IMR-90 (cell line): ENCODE measurements at regions not wholly inside any gene's neighbourhood (a gene's known extent, or its start where the extent isn't known, plus 50 kb on each side); places are given as distances from the start of the nearest gene placed in this dataset.

Experiments
- ATAC-seq: fragments of 200-7000 bp; cut with Tn5 transposase; 2 replicates; pipeline ENCODE4 v1.9.1; 2020; ENCODE audit warnings: low read depth, mild to moderate bottlenecking, moderate library complexity
- BruUV-seq: library from RNA; stranded (reverse); fragments of 400-500 nt; replicated peaks from 2 replicates; lab custom pipeline; 2021; lab: Mats Ljungman, UMichigan
- CTCF ChIA-PET: fragments of 300-600 bp; formaldehyde crosslinking; extraction: SDS; loops from one replicate; lab custom pipeline; 2021; ENCODE audit warnings: antibody characterized with exemption; lab: Yijun Ruan, JAX
- POLR2A ChIA-PET: fragments of 300-600 bp; sonication (Branson Sonifier 250); formaldehyde crosslinking; loops from one replicate; lab custom pipeline; 2022; ENCODE audit warnings: antibody characterized with exemption; ENCODE audit not compliant: unreplicated experiment; lab: Charles Lee
- DNase-seq: peaks from one replicate; pipeline ENCODE4 v3.0.0; 2013
- H2AFZ ChIP-seq: replicated peaks from 2 replicates; pipeline ENCODE3; 2013; ENCODE audit warnings: low read length, mild to moderate bottlenecking; ENCODE audit not compliant: poor library complexity
- H2AK5ac ChIP-seq: 2 replicates; pipeline ENCODE4 v1.6.1; 2013; ENCODE audit warnings: low read depth, low read length, inconsistent platforms
- H2AK9ac ChIP-seq: replicated peaks from 2 replicates; pipeline ENCODE3; 2013; ENCODE audit warnings: mild to moderate bottlenecking, low read depth, low read length, moderate library complexity; ENCODE audit not compliant: poor library complexity
- H2BK120ac ChIP-seq: 2 replicates; pipeline ENCODE4 v1.6.1; 2013; ENCODE audit warnings: low read depth, low read length, inconsistent platforms
- H2BK15ac ChIP-seq: 3 replicates; pipeline ENCODE4 v1.6.1; 2013; ENCODE audit warnings: low read depth, low read length, inconsistent platforms
- H2BK20ac ChIP-seq: 2 replicates; pipeline ENCODE4 v1.6.1; 2013; ENCODE audit warnings: low read depth, mild to moderate bottlenecking, inconsistent platforms, low read length, moderate library complexity
- H2BK5ac ChIP-seq: 2 replicates; pipeline ENCODE4 v1.6.1; 2013; ENCODE audit warnings: mild to moderate bottlenecking, low read depth, low read length, inconsistent platforms; ENCODE audit not compliant: poor library complexity, severe bottlenecking
- H3K14ac ChIP-seq: replicated peaks from 2 replicates; pipeline ENCODE4 v1.6.1; 2013; ENCODE audit warnings: low read depth, low read length, inconsistent platforms
- H3K18ac ChIP-seq: 2 replicates; pipeline ENCODE4 v1.6.1; 2013; ENCODE audit warnings: low read depth, low read length, control low read depth
- H3K23ac ChIP-seq: 2 replicates; pipeline ENCODE4 v1.6.1; 2013; ENCODE audit warnings: low read depth, low read length, inconsistent platforms
- H3K27ac ChIP-seq: 2 replicates; pipeline ENCODE4 v1.5.1; 2013; ENCODE audit warnings: mild to moderate bottlenecking, control low read depth, low read length; ENCODE audit not compliant: insufficient read depth
- H3K27me3 ChIP-seq: 2 replicates; pipeline ENCODE4 v1.6.1; 2013; ENCODE audit warnings: low read length; ENCODE audit not compliant: control insufficient read depth, insufficient read depth
- H3K36me3 ChIP-seq: 2 replicates; pipeline ENCODE4 v1.6.1; 2013; ENCODE audit warnings: low read length, mixed read lengths; ENCODE audit not compliant: control insufficient read depth, insufficient read depth
- H3K4ac ChIP-seq: 2 replicates; pipeline ENCODE4 v1.6.1; 2013; ENCODE audit warnings: low read depth, low read length, inconsistent platforms
- H3K4me1 ChIP-seq: 2 replicates; pipeline ENCODE4 v1.6.1; 2013; ENCODE audit warnings: low read length, mixed read lengths; ENCODE audit not compliant: control insufficient read depth, insufficient read depth
- H3K4me2 ChIP-seq: 2 replicates; pipeline ENCODE4 v1.6.1; 2013; ENCODE audit warnings: low read depth, mild to moderate bottlenecking, control low read depth, low read length, moderate library complexity
- H3K4me3 ChIP-seq: 2 replicates; pipeline ENCODE4 v1.5.1; 2013; ENCODE audit warnings: low read depth, mild to moderate bottlenecking, control low read depth, low read length, moderate library complexity; ENCODE audit not compliant: insufficient read depth
- H3K56ac ChIP-seq: 2 replicates; pipeline ENCODE4 v1.6.1; 2013; ENCODE audit warnings: low read length, inconsistent platforms; ENCODE audit not compliant: insufficient read depth; ENCODE audit errors: extremely low read depth
- H3K79me1 ChIP-seq, 2 experiments: 2 replicates each; pipeline ENCODE4 v1.6.1; 2013; ENCODE audit warnings: low read length in 2 of 2, inconsistent platforms in 1 of 2, low read depth in 1 of 2
- H3K9ac ChIP-seq: 2 replicates; pipeline ENCODE4 v1.6.1; 2013; ENCODE audit warnings: low read depth, low read length, control low read depth
- H3K9me1 ChIP-seq: 2 replicates; pipeline ENCODE4 v1.6.1; 2013; ENCODE audit warnings: low read length, inconsistent platforms; ENCODE audit not compliant: insufficient read depth
- H3K9me3 ChIP-seq: 2 replicates; pipeline ENCODE4 v1.6.1; 2013; ENCODE audit warnings: low read length; ENCODE audit not compliant: control insufficient read depth, insufficient read depth
- H4K20me1 ChIP-seq: 2 replicates; pipeline ENCODE4 v1.6.1; 2013; ENCODE audit warnings: low read length, inconsistent platforms; ENCODE audit not compliant: insufficient read depth
- H4K5ac ChIP-seq: 2 replicates; pipeline ENCODE4 v1.6.1; 2013; ENCODE audit warnings: mild to moderate bottlenecking, low read depth, low read length, control low read depth
- H4K8ac ChIP-seq, 2 experiments: 2 replicates each; pipeline ENCODE4 v1.6.1; 2013; ENCODE audit warnings: low read depth in 2 of 2, low read length in 2 of 2, control low read depth in 1 of 2, inconsistent platforms in 1 of 2
- H4K91ac ChIP-seq: 2 replicates; pipeline ENCODE4 v1.6.1; 2013; ENCODE audit warnings: low read depth, low read length, inconsistent platforms; ENCODE audit not compliant: insufficient read depth
- BHLHE40 ChIP-seq: fragments of 150-350 bp; IDR thresholded peaks from 2 replicates; pipeline ENCODE4 v1.6.1; 2016; ENCODE audit warnings: mild to moderate bottlenecking, low read depth, low read length
- CHD1 ChIP-seq: IDR thresholded peaks from 2 replicates; pipeline ENCODE4 v1.6.1; 2012; ENCODE audit warnings: low read depth, low read length, improper control_type of control experiment
- ELK1 ChIP-seq: fragments of 150-350 bp; IDR thresholded peaks from 2 replicates; pipeline ENCODE4 v1.6.1; 2016; ENCODE audit warnings: low read depth, mild to moderate bottlenecking, low read length, moderate library complexity, borderline replicate concordance
- WGBS, 2 experiments: methylation state at CpG; one replicate each; pipeline versions ENCODE4 v1.1.5 to v1.1.7; 2013; ENCODE audit warnings: missing lambda C conversion rate in 2 of 2; ENCODE audit not compliant: insufficient read length in 1 of 2; ENCODE audit errors: extremely low coverage in 2 of 2; 5-methylcytosine and 5-hydroxymethylcytosine counted together
- dilution Hi-C: fragments of 300-500 bp; cut with HindIII; formaldehyde crosslinking; loops from one replicate; pipeline ENCODE4 v1.14.3; 2018; ENCODE audit warnings: low sequenced_read_pairs; ENCODE audit not compliant: unreplicated experiment
- in situ Hi-C: fragments of 300-500 bp; cut with MboI; formaldehyde crosslinking; loops from 3 replicates; pipeline ENCODE4 v1.14.3; 2019; ENCODE audit warnings: low sequenced_read_pairs, inconsistent platforms, mixed read lengths
- intact Hi-C: fragments of 100-400 bp; cut with micrococcal nuclease; formaldehyde crosslinking; loops from 2 replicates; pipeline ENCODE4 v1.10.0; 2022

GRCh38 chr18:78719821-78720220 is 259.8 kb upstream of the SALL3 start:
- no peak overlapping the region for H2AK9ac ChIP-seq
- dilution Hi-C loops (no loop called here), intact Hi-C loops (no loop called here), in situ Hi-C loops (no loop called here)
- H4K8ac ChIP-seq = no peak overlapping the region
- no CpG with 5 or more reads among the region's 11 CpGs for WGBS, 2 experiments
- no peak overlapping the region for H2BK20ac ChIP-seq
- H3K14ac ChIP-seq = no peak overlapping the region
- POLR2A ChIA-PET = no interaction called here
- H3K18ac ChIP-seq = no peak overlapping the region
- H3K4me1 ChIP-seq = no peaks in the 10 kb centered on the region
- no peak overlapping the region for H3K4ac ChIP-seq
- no peaks in the 10 kb centered on the region for H3K36me3 ChIP-seq
- no peak overlapping the region for H3K23ac ChIP-seq
- no peak overlapping the region for H2BK15ac ChIP-seq
- H3K9me3 ChIP-seq = peaks cover 56% of the 10 kb centered on the region
- H3K9me1 ChIP-seq = no peaks in the 10 kb centered on the region
- H4K20me1 ChIP-seq = no peaks in the 10 kb centered on the region
- no peak overlapping the region for H4K5ac ChIP-seq
- H2BK5ac ChIP-seq = no peak overlapping the region
- no peak overlapping the region for H2AFZ ChIP-seq
- H2BK120ac ChIP-seq = no peak overlapping the region
- TF ChIP-seq ELK1 (no peak), BHLHE40 (no peak), CHD1 (no peak)
- no peak overlapping the region for H3K4me2 ChIP-seq
- no peaks in the 10 kb centered on the region for H3K27me3 ChIP-seq
- H3K4me3 ChIP-seq = no peak overlapping the region
- CTCF ChIA-PET = no interaction called here
- no peak overlapping the region for H3K56ac ChIP-seq
- no peak overlapping the region for H2AK5ac ChIP-seq
- no peak for DNase-seq
- no peak overlapping the region for H3K27ac ChIP-seq
- no peak overlapping the region for H3K9ac ChIP-seq
- ATAC-seq = no peak
- no TSS peak for BruUV-seq
- H3K79me1 ChIP-seq = no peaks in the 10 kb centered on the region
- H4K91ac ChIP-seq = no peak overlapping the region
